GM19397 (cell line): ENCODE measurements at regions not wholly inside any gene's neighbourhood (a gene's known extent, or its start where the extent isn't known, plus 50 kb on each side); places are given as distances from the start of the nearest gene placed in this dataset.

Experiments
- ATAC-seq: cut with Tn5 transposase; IDR thresholded peaks from one replicate; pipeline ENCODE4 v1.9.1; 2021; ENCODE audit warnings: mild to moderate bottlenecking, moderate library complexity; ENCODE audit not compliant: unreplicated experiment

- no peak for ATAC-seq
Observed at GRCh38 chr2:176592216-176592615, 323.0 kb downstream of the MTX2 start.

- ATAC-seq = no peak
Observed at GRCh38 chr2:176595986-176596385, 326.7 kb downstream of the MTX2 start.

- no peak for ATAC-seq
Observed at GRCh38 chr2:176597916-176598315, 328.7 kb downstream of the MTX2 start.

- no peak for ATAC-seq
Observed at GRCh38 chr2:176598351-176598750, 329.1 kb downstream of the MTX2 start.

GRCh38 chr2:176599796-176600485 lies 330.7 kb downstream of the MTX2 start:
- no peak for ATAC-seq

- ATAC-seq = no peak
Observed at GRCh38 chr2:176601066-176601465, 331.8 kb downstream of the MTX2 start.

- ATAC-seq = no peak
Observed at GRCh38 chr2:176612036-176612435, 342.8 kb downstream of the MTX2 start.

GRCh38 chr2:176612736-176613135 lies 343.5 kb downstream of the MTX2 start:
- ATAC-seq = no peak

- ATAC-seq = no peak
Observed at GRCh38 chr2:176613323-176613987, 344.2 kb downstream of the MTX2 start.

- ATAC-seq = no peak
Observed at GRCh38 chr2:176614049-176614448, 344.8 kb downstream of the MTX2 start.

GRCh38 chr2:176614930-176615329 lies 345.7 kb downstream of the MTX2 start:
- ATAC-seq = no peak

GRCh38 chr2:176619504-176619903 lies 350.3 kb downstream of the MTX2 start:
- ATAC-seq = no peak

- ATAC-seq = no peak
Observed at GRCh38 chr2:176621350-176621749, 352.1 kb downstream of the MTX2 start.

- ATAC-seq = no peak
Observed at GRCh38 chr2:176622792-176623191, 353.6 kb downstream of the MTX2 start.

GRCh38 chr2:176626796-176627195 lies 357.6 kb downstream of the MTX2 start:
- no peak for ATAC-seq

- ATAC-seq = no peak
Observed at GRCh38 chr2:176628438-176628837, 359.2 kb downstream of the MTX2 start.

- ATAC-seq = no peak
Observed at GRCh38 chr2:176633754-176634153, 364.5 kb downstream of the MTX2 start.

- ATAC-seq = no peak
Observed at GRCh38 chr2:176636401-176636800, 367.2 kb downstream of the MTX2 start.

GRCh38 chr2:176637142-176637485 lies 367.9 kb downstream of the MTX2 start:
- no peak for ATAC-seq

- ATAC-seq = peak; percentile 41
Observed at GRCh38 chr2:176637486-176638166, 368.4 kb downstream of the MTX2 start.

- peak; percentile 89 for ATAC-seq
Observed at GRCh38 chr2:176638167-176639015, 369.1 kb downstream of the MTX2 start.
